T-cell (primary cell): ENCODE measurements at regions not wholly inside any gene's neighbourhood (a gene's known extent, or its start where the extent isn't known, plus 50 kb on each side); places are given as distances from the start of the nearest gene placed in this dataset.
"Not testable (repeated sequence)": the region's sequence is repeated elsewhere in the genome, so short reads cannot be mapped to it uniquely, and the experiment has no call there.

Experiments
- ATAC-seq, 4 experiments: fragments of 200-7000 bp in 3 of 4; fragments of 150-1000 bp in 1 of 4; cut with Tn5 transposase; replicated peaks in 1 of 4; 1 replicate in 3 of 4; 2 replicates in 1 of 4; pipeline ENCODE4 v1.10.0; 2021; ENCODE audit warnings: moderate library complexity in 3 of 4, mild to moderate bottlenecking in 2 of 4, moderate number of reproducible peaks in 1 of 4
- CTCF ChIA-PET, 2 donors: fragments of 300-600 bp; sonication (Branson Sonifier 250); formaldehyde crosslinking; loops; one replicate each; lab custom pipeline; 2022; ENCODE audit warnings: antibody characterized with exemption in 2 of 2; lab: Charles Lee
- POLR2A ChIA-PET, 2 donors: fragments of 300-600 bp; sonication (Branson Sonifier 250); formaldehyde crosslinking; loops; one replicate each; lab custom pipeline; 2022; ENCODE audit warnings: antibody characterized with exemption in 2 of 2; lab: Charles Lee
- DNase-seq, 35 experiments: peaks; one replicate each; pipeline versions ENCODE4 v3.0.0 to v3.0.0-alpha.2; 2013 to 2023
- H3K27ac ChIP-seq: one replicate; pipeline ENCODE4 v1.5.1; 2013; ENCODE audit warnings: low read length
- H3K27me3 ChIP-seq, 2 experiments: replicated peaks in 1 of 2; 1 replicate in 1 of 2; 2 replicates in 1 of 2; pipeline versions ENCODE4 v1.6.1 to v1.7.0; 2013; ENCODE audit warnings: low read length in 1 of 2, mixed read lengths in 1 of 2; ENCODE audit not compliant: control insufficient read depth in 2 of 2, insufficient read depth in 2 of 2; ENCODE audit errors: extremely low read depth in 1 of 2
- H3K36me3 ChIP-seq, 2 donors: 1 replicate in 1 of 2; 2 replicates in 1 of 2; pipeline versions ENCODE4 v1.6.1 to v1.7.0; 2013; ENCODE audit warnings: low read length in 1 of 2; ENCODE audit not compliant: control insufficient read depth in 2 of 2, insufficient read depth in 1 of 2; ENCODE audit errors: extremely low read depth in 1 of 2
- H3K4me1 ChIP-seq, 2 experiments: 1 replicate in 1 of 2; 2 replicates in 1 of 2; pipeline versions ENCODE4 v1.6.1 to v1.7.0; 2013; ENCODE audit warnings: low read length in 2 of 2, mixed read lengths in 1 of 2; ENCODE audit not compliant: insufficient read depth in 2 of 2, control insufficient read depth in 1 of 2; ENCODE audit errors: extremely low read depth in 1 of 2
- H3K4me3 ChIP-seq, 2 donors: 1 replicate in 1 of 2; 2 replicates in 1 of 2; pipeline versions ENCODE4 v1.5.1 to v1.7.0; 2013; ENCODE audit warnings: mild to moderate bottlenecking in 2 of 2, low read length in 1 of 2, moderate library complexity in 1 of 2; ENCODE audit not compliant: control insufficient read depth in 1 of 2; ENCODE audit errors: extremely low read depth in 1 of 2
- H3K9me3 ChIP-seq: 2 replicates; pipeline ENCODE4 v1.7.0; 2013
- H3K27ac Mint-ChIP-seq, 2 donors: one replicate each; pipeline ENCODE4 v1.8.0; 2020 to 2021; ENCODE audit warnings: mild to moderate bottlenecking in 2 of 2, mixed read lengths in 2 of 2
- H3K27me3 Mint-ChIP-seq, 2 donors: one replicate each; pipeline ENCODE4 v1.8.0; 2021 to 2022; ENCODE audit warnings: mixed read lengths in 2 of 2
- H3K36me3 Mint-ChIP-seq: one replicate; pipeline ENCODE4 v1.8.0; 2021; ENCODE audit warnings: mixed read lengths
- H3K4me1 Mint-ChIP-seq, 3 donors: one replicate each; pipeline ENCODE4 v1.8.0; 2020 to 2022; ENCODE audit warnings: mixed read lengths in 3 of 3, mild to moderate bottlenecking in 1 of 3
- H3K4me3 Mint-ChIP-seq, 3 donors: one replicate each; pipeline ENCODE4 v1.8.0; 2020 to 2022; ENCODE audit warnings: mild to moderate bottlenecking in 3 of 3, mixed read lengths in 3 of 3, moderate library complexity in 3 of 3
- H3K9me3 Mint-ChIP-seq, 3 donors: one replicate each; pipeline ENCODE4 v1.8.0; 2020 to 2022; ENCODE audit warnings: mixed read lengths in 3 of 3
- whole genome bisulfite sequencing: methylation state at CpG from one replicate; pipeline ENCODE4 v1.1.5; 2013; ENCODE audit warnings: missing lambda C conversion rate; ENCODE audit not compliant: insufficient coverage; 5-methylcytosine and 5-hydroxymethylcytosine counted together

- 20% methylated on average over 1 of the region's 6 CpGs for WGBS
- peaks cover 34 to 37% (median 36%) of the 10 kb centered on the region in 3 donors for H3K4me1 Mint-ChIP-seq
These were observed 256.6 kb upstream of the FOXN3 start for GRCh38 chr14:89673512-89674225.

GRCh38 chr14:89672636-89673511 lies 255.8 kb upstream of the FOXN3 start:
- H3K36me3 ChIP-seq = no peaks in the 10 kb centered on the region
- no peaks in the 10 kb centered on the region for H3K27me3 ChIP-seq
- ChIA-PET CTCF (interaction anchor here (0.6 to 0.7 kb wide), 4 partner anchors 24 to 1677 kb away, joined by 4 to 6 read pairs (median 5); no protein-coding TSS in a partner anchor), POLR2A (interaction anchor here in 1 of 2 donors (1.2 kb wide), 1 partner anchor 22 kb away, joined by 3 read pairs; no protein-coding TSS in a partner anchor)
- peak overlapping the region; percentile 39 to 66 for H3K27ac Mint-ChIP-seq
- H3K4me3 Mint-ChIP-seq = no peak overlapping the region
- peaks cover 37 to 44% (median 44%) of the 10 kb centered on the region in 3 donors for H3K4me1 Mint-ChIP-seq
- H3K36me3 Mint-ChIP-seq = no peaks in the 10 kb centered on the region
- no peaks in the 10 kb centered on the region for H3K27me3 Mint-ChIP-seq
- H3K4me1 ChIP-seq = peaks cover 15 to 28% of the 10 kb centered on the region in 2 experiments
- no peaks in the 10 kb centered on the region for H3K9me3 Mint-ChIP-seq
- no peak overlapping the region for H3K27ac ChIP-seq
- no peak for ATAC-seq
- no peak overlapping the region for H3K4me3 ChIP-seq
- no peak for DNase-seq
- H3K9me3 ChIP-seq = no peaks in the 10 kb centered on the region
- 80% methylated on average over 5 of the region's 17 CpGs for WGBS

More at GRCh38 chr14:89673512-89674225, 256.6 kb upstream of the FOXN3 start:
- CTCF ChIA-PET = interaction anchor here (0.6 to 0.7 kb wide), 4 partner anchors 25 to 1678 kb away, joined by 4 to 6 read pairs (median 5); no protein-coding TSS in a partner anchor
- peak in 4 of 35 experiments; percentile 1 to 33 (median 4) for DNase-seq
- peak; percentile 43 to 87 (median 57) for ATAC-seq
- H3K4me1 ChIP-seq = peaks cover 15 to 23% of the 10 kb centered on the region in 2 experiments
- no peak overlapping the region for H3K27ac ChIP-seq
- H3K27me3 Mint-ChIP-seq = no peaks in the 10 kb centered on the region
- H3K9me3 ChIP-seq = no peaks in the 10 kb centered on the region
- no peaks in the 10 kb centered on the region for H3K36me3 ChIP-seq
- POLR2A ChIA-PET = no interaction called here
- peak overlapping the region; percentile 49 to 66 for H3K27ac Mint-ChIP-seq
- no peaks in the 10 kb centered on the region for H3K36me3 Mint-ChIP-seq
- no peak overlapping the region for H3K4me3 Mint-ChIP-seq
- H3K27me3 ChIP-seq = no peaks in the 10 kb centered on the region
- no peaks in the 10 kb centered on the region for H3K9me3 Mint-ChIP-seq
- no peak overlapping the region for H3K4me3 ChIP-seq

- Mint-ChIP-seq H3K4me3 (no peak overlapping the region), H3K36me3 (peaks cover 4% of the 10 kb centered on the region), H3K9me3 (peaks cover 3 to 6% (median 3%) of the 10 kb centered on the region in 3 donors), H3K4me1 (peaks cover 29 to 35% (median 35%) of the 10 kb centered on the region in 3 donors), H3K27ac (peak overlapping the region; percentile 23 to 33), H3K27me3 (no peaks in the 10 kb centered on the region)
- Histone ChIP-seq H3K4me3 (no peak overlapping the region), H3K9me3 (no peaks in the 10 kb centered on the region), H3K36me3 (no peaks in the 10 kb centered on the region), H3K27ac (no peak overlapping the region), H3K27me3 (no peaks in the 10 kb centered on the region), H3K4me1 (peaks cover 10 to 25% of the 10 kb centered on the region in 2 experiments)
- ATAC-seq = peak in 3 of 4 experiments; percentile 38 to 46 (median 43)
- DNase-seq = peak in 14 of 35 experiments; percentile 1 to 34 (median 6)
- WGBS = 39% methylated on average over 9 of the region's 11 CpGs
- ChIA-PET POLR2A (no interaction called here), CTCF (no interaction called here)
These were observed 252.2 kb upstream of the FOXN3 start for GRCh38 chr14:89669193-89669592.

GRCh38 chr14:89667983-89668382 lies 250.9 kb upstream of the FOXN3 start:
- no peaks in the 10 kb centered on the region for H3K27me3 Mint-ChIP-seq
- H3K4me3 Mint-ChIP-seq = no peak overlapping the region
- DNase-seq (no peak), ATAC-seq (no peak)
- ChIA-PET POLR2A (no interaction called here), CTCF (interaction anchor here in 1 of 2 donors (0.7 kb wide), 1 partner anchor 186 kb away, joined by 3 read pairs; no protein-coding TSS in a partner anchor)
- peaks cover 17 to 29% (median 23%) of the 10 kb centered on the region in 3 donors for H3K4me1 Mint-ChIP-seq
- H3K4me1 ChIP-seq = peaks cover 5 to 15% of the 10 kb centered on the region in 2 experiments
- no peaks in the 10 kb centered on the region for H3K36me3 ChIP-seq
- H3K27ac ChIP-seq = no peak overlapping the region
- 92% methylated on average over 4 of the region's 7 CpGs for WGBS
- H3K27ac Mint-ChIP-seq = peak overlapping the region in 1 of 2 donors; percentile 30
- peaks cover 4% of the 10 kb centered on the region for H3K36me3 Mint-ChIP-seq
- H3K9me3 Mint-ChIP-seq = peaks cover 3 to 6% (median 3%) of the 10 kb centered on the region in 3 donors
- no peaks in the 10 kb centered on the region for H3K27me3 ChIP-seq
- no peak overlapping the region for H3K4me3 ChIP-seq
- no peaks in the 10 kb centered on the region for H3K9me3 ChIP-seq

- not testable (repeated sequence) for H3K27me3 Mint-ChIP-seq, H3K4me3 Mint-ChIP-seq, H3K27ac Mint-ChIP-seq
These were observed 248.5 kb upstream of the FOXN3 start for GRCh38 chr14:89665300-89666081.

More at GRCh38 chr14:89665300-89666081, 248.5 kb upstream of the FOXN3 start:
- H3K36me3 ChIP-seq, H3K9me3 Mint-ChIP-seq, H3K36me3 Mint-ChIP-seq, H3K27me3 ChIP-seq, DNase-seq, H3K9me3 ChIP-seq, H3K4me3 ChIP-seq, ATAC-seq, CTCF ChIA-PET, H3K27ac ChIP-seq: not testable (repeated sequence)
- peaks cover 5 to 10% of the 10 kb centered on the region in 2 experiments for H3K4me1 ChIP-seq
- H3K4me1 Mint-ChIP-seq = peaks cover 12 to 21% (median 17%) of the 10 kb centered on the region in 3 donors
- POLR2A ChIA-PET = interaction anchor here in 1 of 2 donors (0.5 to 0.6 kb wide), 2 partner anchors 111 to 198 kb away, joined by 6 to 15 read pairs; no protein-coding TSS in a partner anchor
- WGBS = 100% methylated on average over 1 of the region's 7 CpGs
